Uterus (tissue), 2 donors: ENCODE measurements at regions not wholly inside any gene's neighbourhood (a gene's known extent, or its start where the extent isn't known, plus 50 kb on each side); places are given as distances from the start of the nearest gene placed in this dataset.

Experiments used
- CTCF ChIP-seq, 4 experiments: fragments of 200-600 bp in 2 of 4; fragments of 450-650 bp in 2 of 4; sonication (generic) in 2 of 4; IDR thresholded peaks; one replicate each; pipeline ENCODE4 v1.5.1; 2016 to 2019; ENCODE audit warnings: antibody characterized with exemption in 4 of 4, mild to moderate bottlenecking in 2 of 4, moderate library complexity in 1 of 4
- POLR2A ChIP-seq, 2 donors: fragments of 450-650 bp; IDR thresholded peaks; one replicate each; pipeline ENCODE4 v1.6.1; 2016; ENCODE audit warnings: antibody characterized with exemption in 2 of 2, mild to moderate bottlenecking in 1 of 2, moderate library complexity in 1 of 2

GRCh38 chr15:91688811-91689210, 164.7 kb upstream of the SLCO3A1 start:
- no peak for TF ChIP-seq POLR2A (IDR thresholded peaks at IDR 0.05)
- TF ChIP-seq CTCF (IDR thresholded peaks at IDR 0.05), result no peak
